Stimulated activated CD8-positive, alpha-beta memory T cell treated with anti-CD3 and anti-CD28 coated beads, Interleukin-4, amount 100 ng/mL, for 4 hours (primary cell): ENCODE measurements at regions not wholly inside any gene's neighbourhood (a gene's known extent, or its start where the extent isn't known, plus 50 kb on each side); places are given as distances from the start of the nearest gene placed in this dataset.

Experiments used
- DNase-seq, 2 donors: peaks; one replicate each; pipeline ENCODE4 v3.0.0-alpha.2; 2020; ENCODE audit warnings: low read depth in 2 of 2, low spot score in 1 of 2

- DNase-seq: no peak
These were observed 137.1 kb downstream of the CTTN start for GRCh38 chr11:70535191-70535971.

DNA sequence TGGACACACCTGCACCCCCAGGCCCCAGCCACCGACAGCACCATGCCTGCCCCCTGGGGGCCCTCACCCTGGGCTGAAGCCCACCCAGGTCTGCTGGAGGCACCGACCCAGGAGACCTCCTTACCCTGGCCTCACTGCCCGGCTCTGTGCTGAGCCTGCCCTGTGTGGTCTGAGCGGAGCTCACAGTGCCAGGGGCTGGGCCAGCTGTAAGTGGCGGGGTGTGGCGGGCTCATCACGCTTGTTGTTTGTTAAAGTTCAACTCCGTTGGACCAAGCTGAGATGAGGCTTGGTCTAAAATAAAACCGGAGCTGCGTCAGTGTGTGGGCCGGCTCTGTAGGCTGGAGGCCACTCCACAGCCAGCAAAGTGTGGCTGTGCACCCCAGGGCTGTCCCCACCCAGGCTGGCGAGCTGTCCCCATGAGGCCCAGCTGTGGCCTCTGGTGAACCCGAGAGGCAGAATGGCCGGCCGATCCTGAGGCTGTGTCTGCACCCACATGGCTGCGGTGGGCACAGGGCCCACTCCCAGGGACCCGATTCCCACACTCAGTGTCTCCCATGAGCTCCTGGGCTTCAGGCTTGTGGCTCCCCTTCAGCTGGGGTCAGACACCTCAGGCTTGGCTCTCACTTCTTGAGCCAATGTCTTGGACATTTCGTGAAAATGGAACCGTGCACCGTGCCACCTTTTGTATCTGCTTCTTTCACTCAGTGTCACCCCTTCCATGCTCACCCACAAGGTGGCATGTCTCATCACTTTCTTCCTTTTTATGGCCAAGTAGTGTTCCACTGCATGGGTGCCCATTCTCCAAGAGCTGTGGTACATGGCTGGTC is 137.9 kb downstream of the CTTN start:
- DNase-seq: no peak

- DNase-seq: no peak
These were observed 139.5 kb downstream of the CTTN start for GRCh38 chr11:70537576-70538571.

DNA sequence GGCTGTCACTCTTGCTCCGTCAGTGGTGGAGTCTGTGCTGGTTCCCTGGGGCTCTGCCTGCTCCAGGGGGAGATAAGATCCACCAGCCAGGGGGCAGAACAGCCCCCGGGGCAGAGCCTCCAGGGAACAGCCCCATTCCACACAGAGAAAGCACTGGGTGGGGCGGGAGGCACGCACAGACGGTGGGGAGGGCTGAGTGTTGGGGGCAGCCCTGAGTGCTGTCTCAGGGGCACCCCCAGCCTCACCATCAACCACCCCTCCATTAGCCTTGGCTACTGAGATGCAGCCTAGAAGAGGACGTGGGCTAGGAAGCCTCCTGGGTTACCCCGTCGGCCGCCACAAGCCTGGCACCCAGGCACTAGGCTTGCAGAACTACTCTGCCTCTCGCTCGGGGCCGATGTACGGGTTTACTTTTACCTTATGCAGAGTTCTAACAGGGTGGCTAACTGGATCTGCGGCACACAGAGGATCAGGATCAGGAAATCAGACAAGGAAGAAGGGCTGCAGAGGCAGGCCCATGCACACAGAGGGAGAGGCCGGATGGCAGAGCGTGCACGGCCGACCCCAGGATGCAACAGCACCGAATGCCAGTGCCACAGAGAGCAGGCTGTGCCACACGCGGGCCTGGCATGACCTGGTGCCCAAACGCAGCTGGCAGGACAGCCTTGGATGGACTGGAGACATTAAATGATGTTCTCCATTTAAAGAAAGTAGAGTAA is 140.5 kb downstream of the CTTN start:
- no peak for DNase-seq

- no peak for DNase-seq
These were observed 141.2 kb downstream of the CTTN start for GRCh38 chr11:70539360-70540095.

DNA sequence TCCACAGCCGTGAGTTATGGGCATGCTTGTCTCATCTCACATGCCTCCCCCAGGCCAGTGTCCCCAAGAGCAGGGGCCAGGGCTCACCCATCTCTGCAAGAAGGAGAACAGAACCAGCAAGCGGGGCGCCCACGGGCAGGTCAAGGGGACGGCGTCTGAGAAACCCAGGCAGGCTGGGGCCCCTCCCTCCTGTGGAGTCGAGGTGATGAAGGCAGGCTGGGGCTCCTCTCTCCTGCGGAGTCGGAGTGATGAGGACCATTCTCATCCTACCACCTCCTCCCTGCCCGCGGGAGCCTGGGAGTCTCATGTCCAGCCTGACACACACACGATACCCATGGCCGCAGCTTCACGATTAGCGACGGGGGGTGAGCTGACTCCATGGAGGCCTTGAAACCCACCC is 141.9 kb downstream of the CTTN start:
- no peak for DNase-seq

GRCh38 chr11:70541176-70541575 is 142.8 kb downstream of the CTTN start:
- DNase-seq: no peak

DNA sequence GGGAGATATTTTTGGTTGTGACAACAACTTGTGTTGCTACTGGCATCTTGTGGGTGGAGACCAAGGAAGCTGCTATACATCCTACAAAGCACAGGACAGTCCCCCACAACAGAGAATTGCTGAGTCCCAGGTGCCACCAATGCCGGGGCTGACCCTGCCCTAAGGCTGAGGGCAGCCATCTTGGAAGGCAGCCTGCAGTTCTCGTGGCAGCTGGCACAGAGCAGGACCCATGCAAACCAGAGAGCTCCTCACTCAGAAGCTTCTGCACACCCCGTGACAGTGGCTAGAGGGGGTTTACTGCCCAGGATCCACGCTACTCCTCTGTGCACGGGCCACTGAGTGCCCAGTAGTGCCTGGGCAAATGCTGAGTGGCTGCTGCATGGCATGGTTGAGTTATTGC is 143.4 kb downstream of the CTTN start:
- no peak for DNase-seq

- no peak for DNase-seq
These were observed 144.1 kb downstream of the CTTN start for GRCh38 chr11:70542406-70542805.

- DNase-seq: no peak
These were observed 144.5 kb downstream of the CTTN start for GRCh38 chr11:70542811-70543210.

DNA sequence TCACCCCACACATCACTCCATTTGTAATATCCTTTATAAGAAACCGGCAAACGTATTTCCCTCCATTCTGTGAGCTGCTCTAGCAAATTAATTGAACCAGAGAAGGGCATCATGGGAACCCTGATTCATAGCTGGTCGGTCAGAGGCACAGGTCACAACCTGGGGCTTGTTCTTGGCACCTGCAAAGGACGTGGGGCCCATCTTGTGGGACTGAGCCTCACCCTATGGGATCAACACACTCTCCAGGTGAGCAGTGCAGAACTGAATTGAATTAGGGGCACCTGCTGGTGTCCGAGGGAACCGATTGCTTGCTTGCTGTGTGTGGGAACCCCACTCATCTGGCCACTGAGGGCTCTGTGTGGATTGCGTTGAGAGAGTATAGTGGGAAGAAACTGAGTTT is 145.3 kb downstream of the CTTN start:
- DNase-seq: no peak

GRCh38 chr11:70544067-70544773 is 145.9 kb downstream of the CTTN start:
- no peak for DNase-seq

- DNase-seq: no peak
These were observed 146.7 kb downstream of the CTTN start for GRCh38 chr11:70544774-70545609.

DNA sequence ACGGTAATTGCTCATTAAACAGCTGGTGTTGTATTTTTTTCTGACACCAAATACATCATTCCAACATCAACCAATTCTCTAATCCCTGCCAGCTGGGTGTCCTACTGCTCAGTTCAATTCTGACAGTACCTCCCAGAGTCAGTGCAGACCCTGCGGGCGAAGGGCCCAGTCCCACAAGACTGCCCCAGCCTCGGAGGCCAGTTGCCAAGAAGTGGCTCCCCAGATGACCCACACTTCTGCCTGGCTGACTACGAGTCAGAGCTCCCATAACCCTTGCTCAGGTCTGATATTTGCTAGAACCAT is 147.2 kb downstream of the CTTN start:
- no peak for DNase-seq

DNA sequence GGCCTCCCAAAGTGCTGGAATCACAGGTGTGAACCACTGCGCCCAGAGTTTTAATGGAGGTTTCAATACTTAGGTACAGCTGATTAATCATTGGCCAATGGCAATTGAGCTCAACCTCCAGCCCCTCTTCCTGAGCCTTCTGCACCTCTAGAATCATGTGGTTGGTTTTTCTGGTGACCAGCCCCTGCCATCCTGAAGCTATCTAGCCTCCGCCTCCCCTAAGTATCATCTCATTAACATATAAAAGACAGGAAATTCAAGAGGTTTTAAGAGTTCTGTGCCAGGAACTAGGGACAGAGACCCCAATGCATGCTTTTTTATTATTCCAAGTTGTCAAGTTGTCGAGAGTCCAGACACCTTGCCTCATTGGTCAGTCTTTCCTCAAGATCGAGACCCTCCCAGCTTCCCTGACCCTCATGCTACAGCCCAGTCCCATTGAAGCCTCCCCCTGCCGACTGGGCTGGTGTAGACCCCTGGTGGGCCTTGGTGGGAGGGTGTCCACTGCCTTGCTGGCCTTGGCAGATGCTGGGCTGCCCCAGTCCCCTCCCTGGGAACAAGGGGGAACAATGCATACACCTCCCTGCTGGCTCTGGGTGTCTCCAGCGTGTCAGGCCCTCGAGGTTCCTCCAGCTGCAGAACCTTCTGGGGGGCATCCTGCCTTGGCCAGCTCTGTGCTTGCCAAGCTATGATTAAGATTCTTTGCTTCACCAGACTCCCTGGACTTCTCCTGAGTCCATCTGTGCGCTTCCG is 148.0 kb downstream of the CTTN start:
- no peak for DNase-seq

GRCh38 chr11:70547386-70547785 is 149.1 kb downstream of the CTTN start:
- no peak for DNase-seq

DNA sequence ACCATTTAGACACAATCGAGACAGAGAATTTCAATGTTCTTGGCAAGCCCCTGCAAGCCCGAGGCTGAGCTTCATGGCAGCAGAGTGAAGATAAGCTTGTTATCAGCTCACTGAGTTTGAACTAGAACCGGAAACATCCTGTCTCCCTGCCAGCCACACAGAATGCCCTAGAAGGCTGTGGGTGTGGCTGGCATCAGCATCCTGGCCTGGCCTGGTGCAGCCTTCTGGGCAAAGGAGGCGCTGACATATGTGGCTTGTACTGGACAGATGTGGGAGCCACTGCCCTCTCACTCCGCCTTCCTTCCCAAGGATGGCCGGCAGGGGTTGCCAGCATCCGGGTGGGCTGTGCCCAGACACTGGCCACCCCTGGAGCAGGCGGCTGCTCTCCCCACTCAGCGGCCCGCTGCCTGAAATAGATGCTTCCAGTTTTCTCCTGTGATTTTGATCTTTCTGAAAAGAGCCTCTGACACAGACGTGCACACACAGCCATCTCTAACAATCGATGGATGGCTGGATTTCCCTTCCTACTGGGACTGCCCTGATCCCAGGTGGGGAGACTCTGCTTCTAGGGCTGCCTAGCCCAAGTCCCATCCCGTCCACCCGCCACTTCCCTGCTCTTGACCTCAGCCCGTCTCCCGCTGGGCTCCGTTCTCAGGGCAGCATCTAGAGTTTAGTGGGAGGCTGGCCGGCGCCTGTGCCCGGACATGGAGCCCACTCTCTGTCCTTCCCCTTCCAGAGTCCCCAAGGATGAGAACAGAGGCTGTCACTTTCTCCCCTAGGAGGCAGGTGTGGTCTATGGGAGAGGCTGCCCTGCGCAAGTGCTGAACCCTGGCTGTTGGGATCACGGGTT is 149.7 kb downstream of the CTTN start:
- DNase-seq: no peak
